ENCODE measurements at regions not wholly inside any gene's neighbourhood (a gene's known extent, or its start where the extent isn't known, plus 50 kb on each side); places are given as distances from the start of the nearest gene placed in this dataset.

DNA sequence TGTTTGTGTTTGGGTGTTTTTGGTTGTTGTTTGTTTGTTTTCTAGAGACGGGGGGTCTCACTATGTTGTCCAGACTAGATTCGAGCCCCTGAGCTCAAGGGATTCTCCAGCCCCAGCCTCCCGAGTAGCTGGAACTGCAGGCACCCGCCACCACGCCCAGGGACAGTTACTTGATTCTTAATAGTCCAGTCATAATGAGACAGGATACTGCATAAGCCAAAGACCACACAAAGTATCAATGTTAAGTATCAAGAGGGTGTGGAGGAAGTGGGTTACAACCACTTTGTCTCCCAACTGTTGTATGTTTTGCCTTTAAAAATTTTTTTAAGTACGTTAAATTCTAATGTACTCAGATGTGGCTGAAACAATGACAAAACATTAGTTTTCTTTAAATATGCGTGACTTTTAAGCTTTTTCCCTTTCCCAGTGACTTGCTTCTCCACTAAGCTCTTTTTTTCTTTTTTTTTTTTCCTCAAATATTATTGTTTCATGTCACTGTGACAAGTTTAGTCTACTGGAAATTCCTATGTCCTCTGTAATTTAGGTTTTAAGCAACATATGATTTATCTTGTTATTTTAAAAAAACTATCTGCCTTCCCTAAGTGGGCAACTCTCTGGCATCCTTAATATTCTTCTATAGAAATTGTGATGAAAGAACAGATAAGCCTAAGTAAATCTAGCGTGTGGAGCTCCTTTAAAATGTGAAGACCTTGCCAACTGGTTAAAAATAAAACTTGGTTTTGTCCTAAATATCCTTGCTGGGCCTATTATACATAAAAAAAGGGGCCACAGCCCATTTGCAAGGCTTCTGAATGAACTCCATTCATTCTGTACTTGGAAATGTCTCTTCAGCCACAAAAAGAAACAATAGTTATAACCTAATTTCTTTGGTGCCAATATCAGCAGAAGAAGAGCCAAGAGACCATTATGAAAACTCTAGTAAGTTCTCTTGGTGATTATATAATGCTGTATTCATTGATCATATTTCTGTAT is 56.2 kb upstream of the DPH5 start:
- no peak for DNase-seq

DNA sequence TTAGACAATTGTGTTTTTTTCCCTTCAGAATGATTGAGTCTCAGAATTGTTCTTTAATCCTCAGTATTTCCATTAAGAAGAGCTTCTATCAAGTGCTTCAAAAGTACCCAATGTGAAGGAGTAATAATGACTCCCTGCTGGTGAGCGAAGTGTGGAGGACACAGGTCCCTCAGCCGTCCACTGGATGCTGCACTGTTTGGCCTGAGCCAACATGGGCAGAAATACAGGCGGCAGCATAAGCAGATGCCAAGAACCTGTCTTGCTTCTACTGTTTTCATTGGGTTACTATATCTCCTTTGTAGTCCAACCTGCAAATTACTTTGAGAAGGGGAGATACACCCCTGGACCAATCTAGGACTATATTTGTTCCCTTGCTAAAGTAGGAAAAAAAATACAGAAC is 55.3 kb upstream of the DPH5 start:
- no peak for DNase-seq

DNA sequence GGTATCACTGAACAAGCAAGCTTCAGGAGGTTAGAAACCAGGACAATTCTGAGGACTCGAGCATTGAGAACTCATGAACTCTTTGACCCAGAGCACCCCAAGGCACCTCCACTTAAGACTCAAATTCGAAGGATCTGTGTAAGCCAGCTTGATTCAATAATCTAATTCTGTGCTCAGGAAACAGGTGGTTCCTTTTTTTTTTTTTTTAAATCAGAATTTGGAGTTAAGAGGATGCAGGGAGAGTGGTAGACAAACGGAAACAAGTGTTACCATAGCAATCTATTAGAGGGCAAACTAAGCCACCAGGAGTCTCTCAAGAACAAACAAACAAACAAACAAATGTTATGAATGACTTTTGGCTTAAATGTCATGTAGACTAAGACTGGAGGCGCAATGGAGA is 53.8 kb upstream of the DPH5 start:
- DNase-seq, result no peak

DNA sequence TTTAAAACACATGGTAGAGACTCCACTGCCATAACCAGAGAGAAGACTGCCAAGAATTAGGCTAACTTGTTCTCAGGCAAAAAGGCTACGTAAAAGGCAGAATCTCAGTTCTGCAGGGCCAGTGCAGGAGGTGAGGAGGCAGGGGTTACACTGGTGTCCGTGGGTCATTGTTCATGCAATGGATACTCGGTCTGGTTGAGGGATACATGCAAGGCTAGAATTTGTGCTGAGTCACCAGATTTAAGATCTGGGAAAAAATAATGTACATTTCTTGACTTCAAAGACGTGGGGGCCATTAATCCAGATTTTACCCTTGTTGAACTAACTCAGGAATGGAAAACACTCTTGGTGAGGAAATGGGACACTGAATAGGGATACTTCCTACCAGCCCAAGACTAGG is 52.3 kb upstream of the DPH5 start:
- DNase-seq, result no peak

DNA sequence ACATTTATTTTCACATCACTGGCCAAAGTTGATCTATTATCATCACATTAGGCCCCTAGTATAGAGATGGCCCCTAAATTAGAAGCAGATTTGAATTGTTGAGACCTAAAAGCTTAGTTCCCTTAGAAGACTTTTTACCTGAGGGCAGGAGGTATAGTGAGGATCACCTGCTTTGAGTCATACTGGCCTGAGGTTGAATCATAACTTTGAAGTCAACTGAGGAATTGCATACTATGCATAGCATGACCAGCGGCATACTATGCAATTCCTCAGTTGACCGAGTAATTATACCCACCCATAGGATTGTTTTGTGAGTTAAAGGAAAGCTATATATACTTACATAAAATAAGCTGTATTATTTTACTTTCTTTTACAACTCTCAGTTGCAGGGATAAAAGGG is 50.3 kb upstream of the DPH5 start:
- no peak for DNase-seq

All from left kidney (tissue), 1 donor.